Spinal cord (tissue), 9 donors: ENCODE measurements at regions not wholly inside any gene's neighbourhood (a gene's known extent, or its start where the extent isn't known, plus 50 kb on each side); places are given as distances from the start of the nearest gene placed in this dataset.

ENCODE experiments used
- DNase-seq, 6 donors: peaks; one replicate each; pipeline versions ENCODE4 v3.0.0 to v3.0.0-alpha.2; 2013 to 2015; ENCODE audit warnings: low spot score in 6 of 6, low read depth in 4 of 6
- H3K27ac ChIP-seq: one replicate; pipeline ENCODE4 v1.5.1; 2013; ENCODE audit warnings: low read depth, low read length, control low read depth
- H3K27me3 ChIP-seq: one replicate; pipeline ENCODE4 v1.6.1; 2013; ENCODE audit warnings: low read length; ENCODE audit not compliant: control insufficient read depth, insufficient read depth
- H3K36me3 ChIP-seq: one replicate; pipeline ENCODE4 v1.6.1; 2013; ENCODE audit warnings: low read length; ENCODE audit not compliant: control insufficient read depth, insufficient read depth
- H3K4me1 ChIP-seq: one replicate; pipeline ENCODE4 v1.6.1; 2013; ENCODE audit warnings: low read length; ENCODE audit not compliant: control insufficient read depth, insufficient read depth
- H3K4me3 ChIP-seq: one replicate; pipeline ENCODE4 v1.5.1; 2013; ENCODE audit warnings: low read depth, low read length, control low read depth
- H3K9me3 ChIP-seq: one replicate; pipeline ENCODE4 v1.6.1; 2013; ENCODE audit warnings: low read length; ENCODE audit not compliant: control insufficient read depth, insufficient read depth
- WGBS: methylation state at CpG from one replicate; pipeline ENCODE4 v1.1.5; 2013; ENCODE audit warnings: missing lambda C conversion rate; ENCODE audit not compliant: insufficient coverage; 5-methylcytosine and 5-hydroxymethylcytosine counted together
- donor health status: healthy.

- Histone ChIP-seq H3K4me3 (no peak overlapping the region), H3K27ac (no peak overlapping the region), H3K9me3 (no peaks in the 10 kb centered on the region), H3K4me1 (peaks cover 8% of the 10 kb centered on the region), H3K27me3 (no peaks in the 10 kb centered on the region), H3K36me3 (no peaks in the 10 kb centered on the region)
- DNase-seq, result peak in 2 of 6 donors; percentile 65 to 73
- 65% methylated on average over 7 of the region's 9 CpGs for WGBS
Measured at GRCh38 chr2:226495466-226496272, 304.0 kb downstream of the IRS1 start.

GRCh38 chr2:226491112-226491511, 308.5 kb downstream of the IRS1 start:
- no CpG with 5 or more reads among the region's 1 CpG for WGBS
- H3K4me3 ChIP-seq, result no peak overlapping the region
- H3K27ac ChIP-seq, result no peak overlapping the region
- no peak for DNase-seq
- H3K4me1 ChIP-seq, result peaks cover 5% of the 10 kb centered on the region
- no peaks in the 10 kb centered on the region for H3K9me3 ChIP-seq
- H3K27me3 ChIP-seq, result no peaks in the 10 kb centered on the region
- no peaks in the 10 kb centered on the region for H3K36me3 ChIP-seq

GRCh38 chr2:226489775-226490541, 309.7 kb downstream of the IRS1 start:
- Histone ChIP-seq H3K4me3 (no peak overlapping the region), H3K9me3 (no peaks in the 10 kb centered on the region), H3K27ac (no peak overlapping the region), H3K36me3 (no peaks in the 10 kb centered on the region), H3K4me1 (no peaks in the 10 kb centered on the region), H3K27me3 (no peaks in the 10 kb centered on the region)
- no peak for DNase-seq
- 91% methylated on average over 6 of the region's 10 CpGs for WGBS

- Histone ChIP-seq H3K9me3 (no peaks in the 10 kb centered on the region), H3K36me3 (no peaks in the 10 kb centered on the region), H3K27ac (no peak overlapping the region), H3K4me1 (no peaks in the 10 kb centered on the region), H3K27me3 (no peaks in the 10 kb centered on the region), H3K4me3 (no peak overlapping the region)
- DNase-seq, result no peak
Measured at GRCh38 chr2:226488034-226488433, 311.6 kb downstream of the IRS1 start.

GRCh38 chr2:226487573-226487972, 312.0 kb downstream of the IRS1 start:
- H3K9me3 ChIP-seq, result no peaks in the 10 kb centered on the region
- no peak for DNase-seq
- no CpG with 5 or more reads among the region's 3 CpGs for WGBS

GRCh38 chr2:226483745-226484619, 315.6 kb downstream of the IRS1 start:
- 20% methylated on average over 1 of the region's 6 CpGs for WGBS
- DNase-seq, result no peak
- Histone ChIP-seq H3K4me1 (no peaks in the 10 kb centered on the region), H3K4me3 (no peak overlapping the region), H3K27me3 (no peaks in the 10 kb centered on the region), H3K36me3 (no peaks in the 10 kb centered on the region), H3K9me3 (no peaks in the 10 kb centered on the region), H3K27ac (no peak overlapping the region)

More at GRCh38 chr2:226487573-226487972, 312.0 kb downstream of the IRS1 start:
- Histone ChIP-seq H3K4me3 (no peak overlapping the region), H3K27me3 (no peaks in the 10 kb centered on the region), H3K36me3 (no peaks in the 10 kb centered on the region), H3K27ac (no peak overlapping the region), H3K4me1 (no peaks in the 10 kb centered on the region)

- H3K27me3 ChIP-seq, result no peaks in the 10 kb centered on the region
- 43% methylated on average over 3 of the region's 5 CpGs for WGBS
- no peaks in the 10 kb centered on the region for H3K9me3 ChIP-seq
- H3K27ac ChIP-seq, result no peak overlapping the region
- H3K4me1 ChIP-seq, result no peaks in the 10 kb centered on the region
- H3K4me3 ChIP-seq, result no peak overlapping the region
- no peak for DNase-seq
- H3K36me3 ChIP-seq, result no peaks in the 10 kb centered on the region
Measured at GRCh38 chr2:226483143-226483542, 316.5 kb downstream of the IRS1 start.

- H3K4me1 ChIP-seq, result no peaks in the 10 kb centered on the region
- no peak overlapping the region for H3K27ac ChIP-seq
- H3K36me3 ChIP-seq, result no peaks in the 10 kb centered on the region
- no peaks in the 10 kb centered on the region for H3K9me3 ChIP-seq
- no peak overlapping the region for H3K4me3 ChIP-seq
- no peak for DNase-seq
- 60% methylated on average over 7 of the region's 8 CpGs for WGBS
- H3K27me3 ChIP-seq, result no peaks in the 10 kb centered on the region
Measured at GRCh38 chr2:226478109-226478809, 321.4 kb downstream of the IRS1 start.
